GM13976 (cell line): ENCODE measurements at regions not wholly inside any gene's neighbourhood (a gene's known extent, or its start where the extent isn't known, plus 50 kb on each side); places are given as distances from the start of the nearest gene placed in this dataset.

ENCODE experiments used
- DNase-seq: peaks from one replicate; pipeline ENCODE4 v3.0.0; 2012; ENCODE audit warnings: low spot score
- CTCF ChIP-seq: IDR thresholded peaks from 2 replicates; pipeline ENCODE4 v1.5.1; 2012; ENCODE audit warnings: borderline replicate concordance, mild to moderate bottlenecking; ENCODE audit not compliant: insufficient read depth; ENCODE audit errors: extremely low read depth, missing control alignments, control extremely low read depth
- in situ Hi-C: fragments of 300-500 bp; cut with MboI; formaldehyde crosslinking; loops from one replicate; pipeline ENCODE4 v1.12.0; 2022; ENCODE audit warnings: low sequenced_read_pairs, mixed read lengths, inconsistent platforms; ENCODE audit not compliant: unreplicated experiment

GRCh38 chr14:95635051-95635450 lies 51.2 kb upstream of the TCL1B start:
- no peak for TF ChIP-seq CTCF
- DNase-seq, result no peak
- in situ Hi-C loops, result no loop called here
